ENCODE measurements at regions not wholly inside any gene's neighbourhood (a gene's known extent, or its start where the extent isn't known, plus 50 kb on each side); places are given as distances from the start of the nearest gene placed in this dataset.

DNA sequence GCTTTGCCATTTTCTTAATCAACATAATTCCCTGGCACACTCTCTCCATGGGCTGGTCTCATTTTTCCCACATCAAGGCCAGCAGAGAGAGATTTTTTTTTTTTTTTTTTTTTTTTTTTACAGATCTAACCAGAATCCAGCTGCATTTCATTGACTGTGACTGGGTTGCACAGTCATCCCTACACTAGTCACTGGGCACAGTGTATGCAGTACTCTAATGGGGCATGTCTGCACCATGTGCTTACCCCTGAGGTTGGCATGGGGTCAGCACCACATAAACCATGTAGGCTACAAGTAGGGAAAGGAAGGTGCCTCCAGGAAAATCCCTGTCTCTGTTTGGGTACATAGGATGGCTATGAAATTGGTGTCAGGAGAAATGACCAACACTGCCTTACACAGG, 64.1 kb upstream of the LRP8 start:
- TF ChIP-seq CTCF (tag by site-specific recombination; IDR thresholded peaks at IDR 0.05) (no peak), ZNF169 (tag by site-specific recombination; IDR thresholded peaks at IDR 0.05) (no peak), ZNF341 (tag by site-specific recombination; IDR thresholded peaks at IDR 0.05; ENCODE audit: low read depth) (no peak), ZNF292 (tag by site-specific recombination; IDR thresholded peaks at IDR 0.05; ENCODE audit: borderline replicate concordance, low read depth) (no peak), ZBTB1 (tag by site-specific recombination; IDR thresholded peaks at IDR 0.05) (no peak), ZBTB8A (tag by site-specific recombination; IDR thresholded peaks at IDR 0.05) (no peak)
- TF ChIP-seq, protein P1, sequence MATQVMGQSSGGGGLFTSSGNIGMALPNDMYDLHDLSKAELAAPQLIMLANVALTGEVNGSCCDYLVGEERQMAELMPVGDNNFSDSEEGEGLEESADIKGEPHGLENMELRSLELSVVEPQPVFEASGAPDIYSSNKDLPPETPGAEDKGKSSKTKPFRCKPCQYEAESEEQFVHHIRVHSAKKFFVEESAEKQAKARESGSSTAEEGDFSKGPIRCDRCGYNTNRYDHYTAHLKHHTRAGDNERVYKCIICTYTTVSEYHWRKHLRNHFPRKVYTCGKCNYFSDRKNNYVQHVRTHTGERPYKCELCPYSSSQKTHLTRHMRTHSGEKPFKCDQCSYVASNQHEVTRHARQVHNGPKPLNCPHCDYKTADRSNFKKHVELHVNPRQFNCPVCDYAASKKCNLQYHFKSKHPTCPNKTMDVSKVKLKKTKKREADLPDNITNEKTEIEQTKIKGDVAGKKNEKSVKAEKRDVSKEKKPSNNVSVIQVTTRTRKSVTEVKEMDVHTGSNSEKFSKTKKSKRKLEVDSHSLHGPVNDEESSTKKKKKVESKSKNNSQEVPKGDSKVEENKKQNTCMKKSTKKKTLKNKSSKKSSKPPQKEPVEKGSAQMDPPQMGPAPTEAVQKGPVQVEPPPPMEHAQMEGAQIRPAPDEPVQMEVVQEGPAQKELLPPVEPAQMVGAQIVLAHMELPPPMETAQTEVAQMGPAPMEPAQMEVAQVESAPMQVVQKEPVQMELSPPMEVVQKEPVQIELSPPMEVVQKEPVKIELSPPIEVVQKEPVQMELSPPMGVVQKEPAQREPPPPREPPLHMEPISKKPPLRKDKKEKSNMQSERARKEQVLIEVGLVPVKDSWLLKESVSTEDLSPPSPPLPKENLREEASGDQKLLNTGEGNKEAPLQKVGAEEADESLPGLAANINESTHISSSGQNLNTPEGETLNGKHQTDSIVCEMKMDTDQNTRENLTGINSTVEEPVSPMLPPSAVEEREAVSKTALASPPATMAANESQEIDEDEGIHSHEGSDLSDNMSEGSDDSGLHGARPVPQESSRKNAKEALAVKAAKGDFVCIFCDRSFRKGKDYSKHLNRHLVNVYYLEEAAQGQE (tag by site-specific recombination; IDR thresholded peaks at IDR 0.05), result no peak
- TF ChIP-seq, protein P2, sequence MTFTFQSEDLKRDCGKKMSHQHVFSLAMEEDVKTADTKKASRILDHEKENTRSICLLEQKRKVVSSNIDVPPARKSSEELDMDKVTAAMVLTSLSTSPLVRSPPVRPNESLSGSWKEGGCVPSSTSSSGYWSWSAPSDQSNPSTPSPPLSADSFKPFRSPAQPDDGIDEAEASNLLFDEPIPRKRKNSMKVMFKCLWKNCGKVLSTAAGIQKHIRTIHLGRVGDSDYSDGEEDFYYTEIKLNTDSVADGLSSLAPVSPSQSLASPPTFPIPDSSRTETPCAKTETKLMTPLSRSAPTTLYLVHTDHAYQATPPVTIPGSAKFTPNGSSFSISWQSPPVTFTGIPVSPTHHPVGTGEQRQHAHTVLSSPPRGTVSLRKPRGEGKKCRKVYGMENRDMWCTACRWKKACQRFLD (tag by site-specific recombination; IDR thresholded peaks at IDR 0.05), result no peak
